22Rv1 (cell line): ENCODE measurements at regions not wholly inside any gene's neighbourhood (a gene's known extent, or its start where the extent isn't known, plus 50 kb on each side); places are given as distances from the start of the nearest gene placed in this dataset.

Experiments used
- ZFX ChIP-seq: fragments of 450-650 bp; IDR thresholded peaks from 2 replicates; pipeline ENCODE4 v1.6.1; 2017; ENCODE audit warnings: antibody characterized with exemption, borderline replicate concordance
- TF ChIP-seq, protein P1 (sequence below): fragments of 450-650 bp; IDR thresholded peaks from 2 replicates; pipeline ENCODE4 v1.5.1; 2017; ENCODE audit warnings: mild to moderate bottlenecking

DNA sequence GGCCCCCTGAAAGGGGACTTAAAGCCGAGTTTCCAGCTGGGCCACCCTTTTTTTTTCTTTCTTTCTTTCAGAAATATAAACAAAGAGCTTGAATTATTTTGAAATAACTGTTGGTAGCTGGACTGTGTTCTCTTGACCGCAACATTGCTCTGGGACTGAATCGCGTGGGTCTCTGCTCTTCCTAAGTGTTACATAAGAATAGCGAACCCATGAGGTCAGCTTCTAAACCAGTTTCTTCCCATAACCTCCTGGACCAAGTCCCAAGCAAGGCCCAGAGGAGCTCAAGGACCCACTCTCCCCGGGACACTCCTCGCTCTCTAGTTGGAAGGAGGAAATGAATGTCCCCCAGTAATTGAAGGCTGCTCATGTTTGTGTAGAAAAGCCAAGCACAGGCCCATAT lies 91.1 kb downstream of the CXCL12 start:
- TF ChIP-seq, protein P1, sequence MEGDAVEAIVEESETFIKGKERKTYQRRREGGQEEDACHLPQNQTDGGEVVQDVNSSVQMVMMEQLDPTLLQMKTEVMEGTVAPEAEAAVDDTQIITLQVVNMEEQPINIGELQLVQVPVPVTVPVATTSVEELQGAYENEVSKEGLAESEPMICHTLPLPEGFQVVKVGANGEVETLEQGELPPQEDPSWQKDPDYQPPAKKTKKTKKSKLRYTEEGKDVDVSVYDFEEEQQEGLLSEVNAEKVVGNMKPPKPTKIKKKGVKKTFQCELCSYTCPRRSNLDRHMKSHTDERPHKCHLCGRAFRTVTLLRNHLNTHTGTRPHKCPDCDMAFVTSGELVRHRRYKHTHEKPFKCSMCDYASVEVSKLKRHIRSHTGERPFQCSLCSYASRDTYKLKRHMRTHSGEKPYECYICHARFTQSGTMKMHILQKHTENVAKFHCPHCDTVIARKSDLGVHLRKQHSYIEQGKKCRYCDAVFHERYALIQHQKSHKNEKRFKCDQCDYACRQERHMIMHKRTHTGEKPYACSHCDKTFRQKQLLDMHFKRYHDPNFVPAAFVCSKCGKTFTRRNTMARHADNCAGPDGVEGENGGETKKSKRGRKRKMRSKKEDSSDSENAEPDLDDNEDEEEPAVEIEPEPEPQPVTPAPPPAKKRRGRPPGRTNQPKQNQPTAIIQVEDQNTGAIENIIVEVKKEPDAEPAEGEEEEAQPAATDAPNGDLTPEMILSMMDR: no peak
- TF ChIP-seq ZFX: no peak
